ENCODE measurements at regions not wholly inside any gene's neighbourhood (a gene's known extent, or its start where the extent isn't known, plus 50 kb on each side); places are given as distances from the start of the nearest gene placed in this dataset.

DNA sequence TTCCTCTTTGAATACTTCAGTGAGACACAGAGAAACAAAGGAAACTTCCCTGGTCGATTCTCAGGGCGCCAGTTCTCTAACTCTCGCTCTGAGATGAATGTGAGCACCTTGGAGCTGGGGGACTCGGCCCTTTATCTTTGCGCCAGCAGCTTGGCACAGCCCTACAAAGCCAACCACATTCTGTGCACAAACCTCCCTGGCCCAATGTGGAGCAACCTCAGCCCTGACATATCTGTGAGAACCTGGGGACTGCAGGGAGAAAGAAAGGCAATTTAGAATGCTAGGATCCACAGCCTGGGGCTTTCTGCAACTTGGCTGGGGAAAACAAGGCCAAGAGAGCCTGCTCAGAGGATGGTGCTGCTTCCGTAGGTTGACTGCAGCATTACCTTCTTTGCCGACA is 63.5 kb upstream of the PRSS58 start:
- Histone ChIP-seq H3K9me3 (ENCODE audit: control insufficient read depth, insufficient read depth, low read depth, low read length) (no peaks in the 10 kb centered on the region), H3K79me2 (ENCODE audit: control insufficient read depth, insufficient read depth, low read length) (no peaks in the 10 kb centered on the region), H3K4me1 (ENCODE audit: control insufficient read depth, extremely low read depth, insufficient read depth, low read length) (no peaks in the 10 kb centered on the region), H3K36me3 (ENCODE audit: control insufficient read depth, insufficient read depth, low read length) (no peaks in the 10 kb centered on the region), H3K4me2 (ENCODE audit: extremely low read depth, insufficient read depth, low read length) (no peak overlapping the region), H3K9ac (ENCODE audit: insufficient read depth, low read length) (no peak overlapping the region), H3K4me3 (replicated peaks in 1 of 4; ENCODE audit: control extremely low read depth in 1 of 4, insufficient read depth in 1 of 4, low read depth in 3 of 4, low read length in 4 of 4) (no peak overlapping the region), H2AFZ (ENCODE audit: low read length) (no peak overlapping the region), H3K27me3 (ENCODE audit: control insufficient read depth, insufficient read depth, low read length) (no peaks in the 10 kb centered on the region), H3K27ac (ENCODE audit: insufficient read depth, low read length) (no peak overlapping the region), H4K20me1 (ENCODE audit: control insufficient read depth, extremely low read depth, insufficient read depth, low read length) (no peaks in the 10 kb centered on the region)
- no peak for DNase-seq (ENCODE audit: low read depth in 2 of 2)
- TF ChIP-seq EZH2 (IDR thresholded peaks at IDR 0.05; ENCODE audit: low read length, missing control alignments), result no peak
- TF ChIP-seq, protein P1, sequence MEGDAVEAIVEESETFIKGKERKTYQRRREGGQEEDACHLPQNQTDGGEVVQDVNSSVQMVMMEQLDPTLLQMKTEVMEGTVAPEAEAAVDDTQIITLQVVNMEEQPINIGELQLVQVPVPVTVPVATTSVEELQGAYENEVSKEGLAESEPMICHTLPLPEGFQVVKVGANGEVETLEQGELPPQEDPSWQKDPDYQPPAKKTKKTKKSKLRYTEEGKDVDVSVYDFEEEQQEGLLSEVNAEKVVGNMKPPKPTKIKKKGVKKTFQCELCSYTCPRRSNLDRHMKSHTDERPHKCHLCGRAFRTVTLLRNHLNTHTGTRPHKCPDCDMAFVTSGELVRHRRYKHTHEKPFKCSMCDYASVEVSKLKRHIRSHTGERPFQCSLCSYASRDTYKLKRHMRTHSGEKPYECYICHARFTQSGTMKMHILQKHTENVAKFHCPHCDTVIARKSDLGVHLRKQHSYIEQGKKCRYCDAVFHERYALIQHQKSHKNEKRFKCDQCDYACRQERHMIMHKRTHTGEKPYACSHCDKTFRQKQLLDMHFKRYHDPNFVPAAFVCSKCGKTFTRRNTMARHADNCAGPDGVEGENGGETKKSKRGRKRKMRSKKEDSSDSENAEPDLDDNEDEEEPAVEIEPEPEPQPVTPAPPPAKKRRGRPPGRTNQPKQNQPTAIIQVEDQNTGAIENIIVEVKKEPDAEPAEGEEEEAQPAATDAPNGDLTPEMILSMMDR (conservative IDR thresholded peaks at IDR 0.05 in 1 of 2, IDR thresholded peaks at IDR 0.05 in 1 of 2; ENCODE audit: low read depth in 1 of 2, low read length in 2 of 2), result no peak

DNA sequence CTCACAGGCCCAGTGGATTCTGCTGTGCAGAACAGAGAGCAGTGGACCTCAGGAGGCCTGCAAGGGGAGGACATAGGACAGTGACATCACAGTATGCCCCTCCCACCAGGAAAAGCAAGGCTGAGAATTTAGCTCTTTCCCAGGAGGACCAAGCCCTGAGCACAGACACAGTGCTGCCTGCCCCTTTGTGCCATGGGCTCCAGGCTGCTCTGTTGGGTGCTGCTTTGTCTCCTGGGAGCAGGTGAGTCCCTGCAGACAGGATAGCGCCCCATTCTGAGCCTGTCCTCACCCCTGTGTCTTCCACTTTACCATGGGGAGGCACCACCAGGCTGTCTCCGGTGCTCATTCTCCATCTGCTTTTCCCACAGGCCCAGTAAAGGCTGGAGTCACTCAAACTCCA is 63.0 kb upstream of the PRSS58 start:
- Histone ChIP-seq H3K4me3 (replicated peaks in 1 of 4; ENCODE audit: control extremely low read depth in 1 of 4, insufficient read depth in 1 of 4, low read depth in 3 of 4, low read length in 4 of 4) (no peak overlapping the region), H3K27me3 (ENCODE audit: control insufficient read depth, insufficient read depth, low read length) (no peaks in the 10 kb centered on the region), H4K20me1 (ENCODE audit: control insufficient read depth, extremely low read depth, insufficient read depth, low read length) (no peaks in the 10 kb centered on the region), H3K27ac (ENCODE audit: insufficient read depth, low read length) (no peak overlapping the region), H3K4me2 (ENCODE audit: extremely low read depth, insufficient read depth, low read length) (no peak overlapping the region), H3K9ac (ENCODE audit: insufficient read depth, low read length) (no peak overlapping the region), H3K4me1 (ENCODE audit: control insufficient read depth, extremely low read depth, insufficient read depth, low read length) (no peaks in the 10 kb centered on the region), H3K79me2 (ENCODE audit: control insufficient read depth, insufficient read depth, low read length) (no peaks in the 10 kb centered on the region), H2AFZ (ENCODE audit: low read length) (no peak overlapping the region), H3K9me3 (ENCODE audit: control insufficient read depth, insufficient read depth, low read depth, low read length) (no peaks in the 10 kb centered on the region), H3K36me3 (ENCODE audit: control insufficient read depth, insufficient read depth, low read length) (no peaks in the 10 kb centered on the region)
- no peak for DNase-seq (ENCODE audit: low read depth in 2 of 2)
- no peak for TF ChIP-seq EZH2 (IDR thresholded peaks at IDR 0.05; ENCODE audit: low read length, missing control alignments)
- TF ChIP-seq, protein P1 (conservative IDR thresholded peaks at IDR 0.05 in 1 of 2, IDR thresholded peaks at IDR 0.05 in 1 of 2; ENCODE audit: low read depth in 1 of 2, low read length in 2 of 2), result no peak

DNA sequence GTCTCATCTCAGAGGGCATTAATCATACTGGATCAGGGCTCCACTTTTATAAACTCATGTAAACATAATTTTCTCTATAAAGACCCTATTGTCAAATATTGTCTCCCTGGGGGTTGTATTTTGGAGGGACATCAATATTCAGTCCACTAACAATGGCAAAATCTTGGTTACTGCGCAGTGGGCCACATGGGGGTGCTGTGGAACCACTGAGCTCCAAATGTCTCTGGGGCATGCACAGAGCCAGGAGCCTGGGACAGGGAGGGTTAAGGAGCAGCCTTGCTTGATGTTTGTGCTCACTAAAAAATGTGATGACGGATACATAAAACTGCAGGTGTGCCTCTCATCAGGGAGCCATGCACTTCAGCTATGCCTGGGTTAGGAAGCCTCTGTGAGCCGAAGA is 62.1 kb upstream of the PRSS58 start:
- Histone ChIP-seq H3K27me3 (ENCODE audit: control insufficient read depth, insufficient read depth, low read length) (no peaks in the 10 kb centered on the region), H2AFZ (ENCODE audit: low read length) (no peak overlapping the region), H3K79me2 (ENCODE audit: control insufficient read depth, insufficient read depth, low read length) (no peaks in the 10 kb centered on the region), H4K20me1 (ENCODE audit: control insufficient read depth, extremely low read depth, insufficient read depth, low read length) (no peaks in the 10 kb centered on the region), H3K36me3 (ENCODE audit: control insufficient read depth, insufficient read depth, low read length) (no peaks in the 10 kb centered on the region), H3K4me1 (ENCODE audit: control insufficient read depth, extremely low read depth, insufficient read depth, low read length) (no peaks in the 10 kb centered on the region), H3K4me2 (ENCODE audit: extremely low read depth, insufficient read depth, low read length) (no peak overlapping the region), H3K4me3 (replicated peaks in 1 of 4; ENCODE audit: control extremely low read depth in 1 of 4, insufficient read depth in 1 of 4, low read depth in 3 of 4, low read length in 4 of 4) (no peak overlapping the region), H3K27ac (ENCODE audit: insufficient read depth, low read length) (no peak overlapping the region), H3K9ac (ENCODE audit: insufficient read depth, low read length) (no peak overlapping the region), H3K9me3 (ENCODE audit: control insufficient read depth, insufficient read depth, low read depth, low read length) (no peaks in the 10 kb centered on the region)
- TF ChIP-seq, protein P1 (conservative IDR thresholded peaks at IDR 0.05 in 1 of 2, IDR thresholded peaks at IDR 0.05 in 1 of 2; ENCODE audit: low read depth in 1 of 2, low read length in 2 of 2), result no peak
- TF ChIP-seq EZH2 (IDR thresholded peaks at IDR 0.05; ENCODE audit: low read length, missing control alignments), result no peak
- no peak for DNase-seq (ENCODE audit: low read depth in 2 of 2)
